IPS DF 6.9 (cell line): ENCODE measurements at regions not wholly inside any gene's neighbourhood (a gene's known extent, or its start where the extent isn't known, plus 50 kb on each side); places are given as distances from the start of the nearest gene placed in this dataset.

Experiments
- DNase-seq: peaks from one replicate; pipeline ENCODE4 v3.0.0-alpha.2; 2013; ENCODE audit warnings: low read depth, low spot score
- H3K27ac ChIP-seq: one replicate; pipeline ENCODE4 v1.5.1; 2013; ENCODE audit warnings: low read length, control low read depth
- H3K27me3 ChIP-seq: 2 replicates; pipeline ENCODE4 v1.6.1; 2013; ENCODE audit warnings: mild to moderate bottlenecking, low read length; ENCODE audit not compliant: control insufficient read depth, insufficient read depth
- H3K36me3 ChIP-seq: 2 replicates; pipeline ENCODE4 v1.6.1; 2013; ENCODE audit warnings: low read length; ENCODE audit not compliant: control insufficient read depth, insufficient read depth
- H3K4me1 ChIP-seq: 2 replicates; pipeline ENCODE4 v1.6.1; 2013; ENCODE audit warnings: low read length; ENCODE audit not compliant: control insufficient read depth, insufficient read depth
- H3K4me3 ChIP-seq: 2 replicates; pipeline ENCODE4 v1.5.1; 2013; ENCODE audit warnings: mild to moderate bottlenecking, low read length
- H3K9me3 ChIP-seq: 2 replicates; pipeline ENCODE4 v1.6.1; 2013; ENCODE audit warnings: low read length, inconsistent platforms; ENCODE audit not compliant: control insufficient read depth, insufficient read depth
- WGBS: extraction: QIAGEN DNeasy Blood & Tissue Kit; methylation state at CpG from one replicate; pipeline ENCODE4 v1.1.7; 2013; ENCODE audit warnings: mixed read lengths, missing lambda C conversion rate; ENCODE audit not compliant: insufficient read length, insufficient coverage; 5-methylcytosine and 5-hydroxymethylcytosine counted together

GRCh38 chr4:71841336-71841735 is 57.5 kb upstream of the GC start:
- no peaks in the 10 kb centered on the region for H3K4me1 ChIP-seq
- no peak overlapping the region for H3K4me3 ChIP-seq
- H3K9me3 ChIP-seq, result no peaks in the 10 kb centered on the region
- H3K27me3 ChIP-seq, result no peaks in the 10 kb centered on the region
- H3K27ac ChIP-seq, result no peak overlapping the region
- no peaks in the 10 kb centered on the region for H3K36me3 ChIP-seq
- no peak for DNase-seq
- WGBS, result no CpG with 5 or more reads among the region's 2 CpGs

GRCh38 chr4:71847300-71847699 is 63.4 kb upstream of the GC start:
- no peak for DNase-seq
- Histone ChIP-seq H3K4me1 (no peaks in the 10 kb centered on the region), H3K36me3 (no peaks in the 10 kb centered on the region), H3K27me3 (no peaks in the 10 kb centered on the region), H3K4me3 (no peak overlapping the region), H3K27ac (no peak overlapping the region), H3K9me3 (no peaks in the 10 kb centered on the region)
- no CpG with 5 or more reads among the region's 1 CpG for whole genome bisulfite sequencing

- Histone ChIP-seq H3K27me3 (no peaks in the 10 kb centered on the region), H3K27ac (no peak overlapping the region), H3K4me1 (no peaks in the 10 kb centered on the region), H3K9me3 (peaks cover 5% of the 10 kb centered on the region), H3K36me3 (no peaks in the 10 kb centered on the region), H3K4me3 (no peak overlapping the region)
- WGBS, result no CpG with 5 or more reads among the region's 1 CpG
- no peak for DNase-seq
These were observed 72.1 kb upstream of the GC start for GRCh38 chr4:71855944-71856343.

DNA sequence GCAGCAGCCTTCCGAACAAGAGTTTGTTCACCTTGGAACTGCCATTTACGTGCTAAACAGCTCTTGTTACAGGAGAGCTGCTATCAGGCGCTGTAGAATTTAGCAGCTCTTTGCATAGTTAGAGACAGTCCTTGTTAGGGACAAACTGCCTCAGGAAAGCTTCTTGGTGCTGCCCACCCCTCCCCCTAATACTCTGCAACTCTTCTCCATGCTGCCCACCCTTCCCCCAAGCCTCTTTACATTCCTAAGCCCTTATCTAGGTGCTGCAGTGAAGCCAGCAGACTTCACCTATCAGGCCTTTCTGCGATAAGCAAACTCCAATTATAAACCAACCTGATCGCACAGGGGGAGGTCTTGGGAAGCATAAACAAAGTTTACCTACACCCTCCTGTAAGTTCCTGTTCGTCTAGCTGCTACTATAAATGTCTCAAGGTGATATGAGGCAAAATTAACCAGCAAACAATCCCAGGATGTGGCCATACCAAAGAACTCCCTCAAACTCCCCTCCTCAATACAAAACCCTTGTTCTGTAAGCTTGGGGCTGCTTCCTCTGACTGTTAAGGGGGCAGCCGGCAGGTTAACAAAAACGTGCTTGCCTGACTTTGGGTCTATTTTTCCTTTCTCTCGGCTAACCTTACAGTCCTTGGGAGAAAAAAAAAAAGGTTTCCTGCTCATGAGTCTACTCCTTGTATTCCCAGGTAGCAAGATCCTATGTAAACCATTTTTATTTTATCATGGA is 74.0 kb upstream of the GC start:
- H3K27ac ChIP-seq, result no peak overlapping the region

GRCh38 chr4:71860643-71861042 is 76.8 kb upstream of the GC start:
- DNase-seq, result peak; percentile 58
- Histone ChIP-seq H3K4me1 (no peaks in the 10 kb centered on the region), H3K4me3 (no peak overlapping the region), H3K27ac (no peak overlapping the region), H3K27me3 (no peaks in the 10 kb centered on the region), H3K36me3 (no peaks in the 10 kb centered on the region), H3K9me3 (peaks cover 10% of the 10 kb centered on the region)
- WGBS, result no CpG with 5 or more reads among the region's 1 CpG

More for the DNA sequence above, 74.0 kb upstream of the GC start:
- no CpG with 5 or more reads among the region's 9 CpGs for WGBS
- H3K27me3 ChIP-seq, result no peaks in the 10 kb centered on the region
- H3K4me3 ChIP-seq, result no peak overlapping the region
- no peaks in the 10 kb centered on the region for H3K36me3 ChIP-seq
- H3K4me1 ChIP-seq, result no peaks in the 10 kb centered on the region
- H3K9me3 ChIP-seq, result peaks cover 5% of the 10 kb centered on the region
- peak; percentile 72 for DNase-seq

DNA sequence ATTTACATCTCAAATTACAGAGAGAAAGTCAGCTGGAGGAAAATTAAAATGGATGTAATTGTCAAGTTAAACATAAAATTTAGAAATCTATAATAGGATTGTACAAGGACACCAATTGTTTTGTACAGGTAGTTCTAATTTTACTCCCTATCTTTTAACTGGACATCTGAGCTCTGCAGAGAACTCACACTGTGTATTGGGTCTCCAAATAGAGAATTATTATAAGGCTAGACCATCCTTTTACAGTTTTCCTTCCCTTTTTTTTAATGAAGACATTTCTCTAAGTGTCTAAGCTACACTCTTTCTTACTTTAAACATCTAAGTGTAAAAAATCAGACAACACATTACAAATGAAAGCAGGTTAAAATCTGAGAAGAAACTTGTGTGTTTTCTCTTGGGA is 78.4 kb upstream of the GC start:
- no peak for DNase-seq
- Histone ChIP-seq H3K27ac (no peak overlapping the region), H3K4me3 (no peak overlapping the region), H3K4me1 (no peaks in the 10 kb centered on the region), H3K36me3 (no peaks in the 10 kb centered on the region), H3K27me3 (no peaks in the 10 kb centered on the region), H3K9me3 (peaks cover 10% of the 10 kb centered on the region)

- WGBS, result no CpG with 5 or more reads among the region's 3 CpGs
- no peak overlapping the region for H3K4me3 ChIP-seq
- H3K27me3 ChIP-seq, result no peaks in the 10 kb centered on the region
- no peak overlapping the region for H3K27ac ChIP-seq
- peaks cover 10% of the 10 kb centered on the region for H3K9me3 ChIP-seq
- H3K36me3 ChIP-seq, result no peaks in the 10 kb centered on the region
- no peaks in the 10 kb centered on the region for H3K4me1 ChIP-seq
- DNase-seq, result no peak
These were observed 79.6 kb upstream of the GC start for GRCh38 chr4:71863457-71863856.

DNA sequence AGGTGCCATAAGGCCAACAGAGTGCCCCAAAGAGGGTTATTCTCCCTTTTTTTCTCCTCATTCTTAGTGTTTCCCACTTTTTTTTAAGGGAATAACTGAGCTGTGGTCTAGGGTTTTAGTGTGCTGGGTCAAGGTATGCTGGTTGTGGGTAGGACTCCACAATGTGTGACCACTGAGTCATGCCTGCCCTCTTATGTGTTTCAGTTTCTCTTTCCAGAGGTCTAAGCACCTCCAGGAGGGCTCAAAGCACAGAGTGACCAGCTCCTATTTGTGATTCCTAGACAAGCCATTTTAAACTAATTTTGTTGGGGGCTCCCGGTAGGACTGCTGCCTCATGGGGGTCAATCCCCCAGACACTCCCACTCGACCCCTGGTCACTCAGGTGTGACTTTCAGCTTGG is 80.5 kb upstream of the GC start:
- Histone ChIP-seq H3K36me3 (no peaks in the 10 kb centered on the region), H3K4me1 (no peaks in the 10 kb centered on the region), H3K9me3 (peaks cover 7% of the 10 kb centered on the region), H3K4me3 (no peak overlapping the region), H3K27ac (no peak overlapping the region), H3K27me3 (no peaks in the 10 kb centered on the region)
- DNase-seq, result no peak
- WGBS, result no CpG with 5 or more reads among the region's 2 CpGs

- no peaks in the 10 kb centered on the region for H3K27me3 ChIP-seq
- no peak for DNase-seq
- H3K9me3 ChIP-seq, result peaks cover 5% of the 10 kb centered on the region
- no peak overlapping the region for H3K4me3 ChIP-seq
- H3K36me3 ChIP-seq, result no peaks in the 10 kb centered on the region
- WGBS, result no CpG with 5 or more reads among the region's 4 CpGs
- no peak overlapping the region for H3K27ac ChIP-seq
- no peaks in the 10 kb centered on the region for H3K4me1 ChIP-seq
These were observed 82.5 kb upstream of the GC start for GRCh38 chr4:71866212-71866885.

DNA sequence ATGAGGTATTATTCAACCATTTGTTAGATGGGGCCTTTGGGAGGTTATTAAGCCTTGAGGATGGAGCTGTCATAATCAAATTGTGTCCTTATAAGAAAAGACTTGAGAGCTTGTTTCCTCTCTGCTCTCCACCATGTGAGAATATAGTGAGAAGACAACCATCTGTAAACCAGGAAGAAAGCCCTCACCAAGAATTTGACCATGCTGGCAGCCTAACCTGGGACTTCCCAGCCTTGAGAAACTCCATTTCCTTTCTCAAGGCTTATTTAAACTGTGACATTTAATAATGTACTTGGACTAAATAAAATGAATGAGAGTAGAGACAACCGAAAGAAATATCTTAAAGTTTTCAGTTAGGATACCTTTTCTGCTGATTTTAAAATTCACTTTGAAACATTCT is 83.7 kb upstream of the GC start:
- H3K27ac ChIP-seq, result no peak overlapping the region
- no peaks in the 10 kb centered on the region for H3K4me1 ChIP-seq
- H3K36me3 ChIP-seq, result no peaks in the 10 kb centered on the region
- no CpG with 5 or more reads among the region's 1 CpG for WGBS
- no peaks in the 10 kb centered on the region for H3K27me3 ChIP-seq
- peaks cover 5% of the 10 kb centered on the region for H3K9me3 ChIP-seq
- H3K4me3 ChIP-seq, result no peak overlapping the region
- DNase-seq, result no peak

DNA sequence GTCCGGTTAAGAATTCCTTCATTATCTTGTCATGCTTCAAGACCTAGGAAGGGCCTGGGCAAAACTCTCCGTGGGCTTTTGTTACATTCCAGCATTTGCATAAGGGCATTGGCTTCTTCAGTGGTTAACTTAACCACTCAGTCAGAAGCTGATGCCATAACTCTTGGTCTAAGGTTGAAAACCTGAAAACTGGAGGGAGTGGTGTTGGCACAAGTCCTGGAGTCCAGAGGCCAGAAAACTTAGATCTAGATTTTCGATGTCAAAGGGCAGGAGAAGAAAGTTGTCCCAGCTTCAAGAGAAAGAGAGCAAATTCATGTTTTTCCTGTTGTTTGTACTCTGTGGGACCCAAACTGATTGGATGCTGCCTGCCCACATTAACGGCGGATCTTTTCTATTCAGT is 86.6 kb upstream of the GC start:
- H3K9me3 ChIP-seq, result no peaks in the 10 kb centered on the region
- H3K4me3 ChIP-seq, result no peak overlapping the region
- no peaks in the 10 kb centered on the region for H3K4me1 ChIP-seq
- WGBS, result no CpG with 5 or more reads among the region's 5 CpGs
- DNase-seq, result no peak
- no peaks in the 10 kb centered on the region for H3K27me3 ChIP-seq
- H3K36me3 ChIP-seq, result no peaks in the 10 kb centered on the region
- no peak overlapping the region for H3K27ac ChIP-seq
